Fibroblast of the aortic adventitia (primary cell): ENCODE measurements at regions not wholly inside any gene's neighbourhood (a gene's known extent, or its start where the extent isn't known, plus 50 kb on each side); places are given as distances from the start of the nearest gene placed in this dataset.
"Not testable (repeated sequence)": the region's sequence is repeated elsewhere in the genome, so short reads cannot be mapped to it uniquely, and the experiment has no call there.

ENCODE experiments used
- DNase-seq: peaks from one replicate; pipeline ENCODE4 v3.0.0-alpha.2; 2010; ENCODE audit warnings: low read depth
- H3K4me3 ChIP-seq: 2 replicates; pipeline ENCODE4 v1.5.1; 2011; ENCODE audit warnings: low read depth, mild to moderate bottlenecking, control low read depth, low read length, moderate library complexity
- TF ChIP-seq, protein P1 (sequence below): IDR thresholded peaks from 2 replicates; pipeline ENCODE4 v1.5.1; 2011; ENCODE audit warnings: mild to moderate bottlenecking, low read length, control low read depth, inconsistent platforms; ENCODE audit not compliant: insufficient read depth

- TF ChIP-seq, protein P1, sequence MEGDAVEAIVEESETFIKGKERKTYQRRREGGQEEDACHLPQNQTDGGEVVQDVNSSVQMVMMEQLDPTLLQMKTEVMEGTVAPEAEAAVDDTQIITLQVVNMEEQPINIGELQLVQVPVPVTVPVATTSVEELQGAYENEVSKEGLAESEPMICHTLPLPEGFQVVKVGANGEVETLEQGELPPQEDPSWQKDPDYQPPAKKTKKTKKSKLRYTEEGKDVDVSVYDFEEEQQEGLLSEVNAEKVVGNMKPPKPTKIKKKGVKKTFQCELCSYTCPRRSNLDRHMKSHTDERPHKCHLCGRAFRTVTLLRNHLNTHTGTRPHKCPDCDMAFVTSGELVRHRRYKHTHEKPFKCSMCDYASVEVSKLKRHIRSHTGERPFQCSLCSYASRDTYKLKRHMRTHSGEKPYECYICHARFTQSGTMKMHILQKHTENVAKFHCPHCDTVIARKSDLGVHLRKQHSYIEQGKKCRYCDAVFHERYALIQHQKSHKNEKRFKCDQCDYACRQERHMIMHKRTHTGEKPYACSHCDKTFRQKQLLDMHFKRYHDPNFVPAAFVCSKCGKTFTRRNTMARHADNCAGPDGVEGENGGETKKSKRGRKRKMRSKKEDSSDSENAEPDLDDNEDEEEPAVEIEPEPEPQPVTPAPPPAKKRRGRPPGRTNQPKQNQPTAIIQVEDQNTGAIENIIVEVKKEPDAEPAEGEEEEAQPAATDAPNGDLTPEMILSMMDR, result no peak
- no peak overlapping the region for H3K4me3 ChIP-seq
- DNase-seq, result no peak
Measured at GRCh38 chr11:87600938-87601337, 563.2 kb downstream of the TMEM135 start.

- TF ChIP-seq, protein P1, result no peak
- no peak overlapping the region for H3K4me3 ChIP-seq
- DNase-seq, result no peak
Measured at GRCh38 chr11:87597725-87598124, 560.0 kb downstream of the TMEM135 start.

- TF ChIP-seq, protein P1, result no peak
- no peak for DNase-seq
Measured at GRCh38 chr11:87596176-87596575, 558.4 kb downstream of the TMEM135 start.

GRCh38 chr11:87589082-87589481 lies 551.3 kb downstream of the TMEM135 start:
- no peak overlapping the region for H3K4me3 ChIP-seq
- TF ChIP-seq, protein P1, result no peak
- DNase-seq, result no peak

More at GRCh38 chr11:87596176-87596575, 558.4 kb downstream of the TMEM135 start:
- no peak overlapping the region for H3K4me3 ChIP-seq

GRCh38 chr11:87585613-87586012 lies 547.9 kb downstream of the TMEM135 start:
- not testable (repeated sequence) for H3K4me3 ChIP-seq, DNase-seq

- TF ChIP-seq, protein P1, result no peak
- no peak overlapping the region for H3K4me3 ChIP-seq
- no peak for DNase-seq
Measured at GRCh38 chr11:87583931-87584330, 546.2 kb downstream of the TMEM135 start.

DNA sequence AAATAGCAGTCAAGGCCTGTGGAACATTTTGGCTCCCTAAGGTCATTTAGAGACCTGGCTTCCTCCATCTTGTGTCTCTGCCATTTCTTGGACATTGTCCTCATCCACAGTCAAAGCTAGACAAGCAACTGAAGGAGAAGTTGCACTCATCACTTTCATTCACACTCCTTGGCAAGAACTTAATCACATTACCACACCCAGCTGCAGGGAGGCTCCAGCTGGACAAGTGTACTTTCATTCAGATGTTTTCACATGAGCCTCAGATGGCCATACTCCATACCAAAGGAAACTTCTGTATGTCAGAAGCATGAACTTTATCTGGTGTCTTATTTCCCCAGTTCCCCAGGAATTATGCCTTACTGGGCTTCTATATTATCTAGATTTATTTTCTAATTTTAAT lies 537.4 kb downstream of the TMEM135 start:
- DNase-seq, result no peak
- TF ChIP-seq, protein P1, result no peak
- no peak overlapping the region for H3K4me3 ChIP-seq
